ENCODE measurements at regions not wholly inside any gene's neighbourhood (a gene's known extent, or its start where the extent isn't known, plus 50 kb on each side); places are given as distances from the start of the nearest gene placed in this dataset.

- DNase-seq (ENCODE audit: low read depth in 2 of 2) = no peak
Measured at GRCh38 chr6:40973304-40973703, 65.7 kb downstream of the UNC5CL start.

- DNase-seq (ENCODE audit: low read depth in 2 of 2) = no peak
Measured at GRCh38 chr6:40972814-40973213, 66.2 kb downstream of the UNC5CL start.

- DNase-seq (ENCODE audit: low read depth in 2 of 2) = no peak
Measured at GRCh38 chr6:40972190-40972589, 66.8 kb downstream of the UNC5CL start.

GRCh38 chr6:40968620-40969164 lies 70.3 kb downstream of the UNC5CL start:
- no peak for DNase-seq (ENCODE audit: low read depth in 2 of 2)

- DNase-seq (ENCODE audit: low read depth in 2 of 2) = no peak
Measured at GRCh38 chr6:40966860-40967259, 72.2 kb downstream of the UNC5CL start.

GRCh38 chr6:40965046-40965445 lies 74.0 kb downstream of the UNC5CL start:
- DNase-seq (ENCODE audit: low read depth in 2 of 2) = no peak

GRCh38 chr6:40963019-40963418 lies 76.0 kb downstream of the UNC5CL start:
- DNase-seq (ENCODE audit: low read depth in 2 of 2) = no peak

- peak; percentile 45 to 49 for DNase-seq (ENCODE audit: low read depth in 2 of 2)
Measured at GRCh38 chr6:40962241-40962640, 76.8 kb downstream of the UNC5CL start.

- DNase-seq (ENCODE audit: low read depth in 2 of 2) = no peak
Measured at GRCh38 chr6:40961831-40962230, 77.2 kb downstream of the UNC5CL start.

- no peak for DNase-seq (ENCODE audit: low read depth in 2 of 2)
Measured at GRCh38 chr6:40960742-40961430, 78.1 kb downstream of the UNC5CL start.

GRCh38 chr6:40959781-40960327 lies 79.2 kb downstream of the UNC5CL start:
- DNase-seq (ENCODE audit: low read depth in 2 of 2) = no peak

GRCh38 chr6:40958738-40959137 lies 80.3 kb downstream of the UNC5CL start:
- DNase-seq (ENCODE audit: low read depth in 2 of 2) = no peak

- peak; percentile 80 to 84 for DNase-seq (ENCODE audit: low read depth in 2 of 2)
Measured at GRCh38 chr6:40957616-40958492, 81.2 kb downstream of the UNC5CL start.

GRCh38 chr6:40956936-40957335 lies 82.1 kb downstream of the UNC5CL start:
- DNase-seq (ENCODE audit: low read depth in 2 of 2) = no peak

- DNase-seq (ENCODE audit: low read depth in 2 of 2) = no peak
Measured at GRCh38 chr6:40955178-40955545, 83.9 kb downstream of the UNC5CL start.

- no peak for DNase-seq (ENCODE audit: low read depth in 2 of 2)
Measured at GRCh38 chr6:40954446-40955177, 84.4 kb downstream of the UNC5CL start.

GRCh38 chr6:40953486-40953885 lies 85.5 kb downstream of the UNC5CL start:
- DNase-seq (ENCODE audit: low read depth in 2 of 2) = no peak

- peak in 1 of 2 experiments; percentile 51 for DNase-seq (ENCODE audit: low read depth in 2 of 2)
Measured at GRCh38 chr6:40950986-40951698, 87.9 kb downstream of the UNC5CL start.

- no peak for DNase-seq (ENCODE audit: low read depth in 2 of 2)
Measured at GRCh38 chr6:40948570-40948969, 90.5 kb downstream of the UNC5CL start.

- no peak for DNase-seq (ENCODE audit: low read depth in 2 of 2)
Measured at GRCh38 chr6:40947876-40948526, 91.0 kb downstream of the UNC5CL start.
